Nephron progenitor cell (in vitro differentiated cells): ENCODE measurements at regions not wholly inside any gene's neighbourhood (a gene's known extent, or its start where the extent isn't known, plus 50 kb on each side); places are given as distances from the start of the nearest gene placed in this dataset.

Source experiments
- DNase-seq: peaks from one replicate; pipeline ENCODE4 v3.0.0; 2021
- H3K27ac Mint-ChIP-seq: 2 replicates; pipeline ENCODE4 v1.8.0; 2021; ENCODE audit warnings: mild to moderate bottlenecking, moderate library complexity, mixed read lengths
- H3K27me3 Mint-ChIP-seq: 2 replicates; pipeline ENCODE4 v1.8.0; 2021; ENCODE audit warnings: mild to moderate bottlenecking, low read depth, mixed read lengths; ENCODE audit not compliant: poor library complexity
- H3K36me3 Mint-ChIP-seq: 2 replicates; pipeline ENCODE4 v1.8.0; 2021; ENCODE audit warnings: low read depth, mixed read lengths
- H3K4me1 Mint-ChIP-seq: 2 replicates; pipeline ENCODE4 v1.8.0; 2021; ENCODE audit warnings: mixed read lengths
- H3K4me3 Mint-ChIP-seq: 2 replicates; pipeline ENCODE4 v1.8.0; 2021; ENCODE audit warnings: mild to moderate bottlenecking, moderate library complexity, mixed read lengths
- H3K9me3 Mint-ChIP-seq: 2 replicates; pipeline ENCODE4 v1.8.0; 2021; ENCODE audit warnings: mild to moderate bottlenecking, moderate library complexity, mixed read lengths
- TF ChIP-seq, protein P1 (sequence below): fragments of 200-600 bp; sonication (generic); IDR thresholded peaks from 2 replicates; pipeline ENCODE4 v1.5.0; 2021; ENCODE audit warnings: antibody characterized with exemption

- no peak for DNase-seq
- H3K36me3 Mint-ChIP-seq = no peaks in the 10 kb centered on the region
- H3K27ac Mint-ChIP-seq = peak overlapping the region; percentile 82
Observed at GRCh38 chr9:134217431-134218210, 53.3 kb upstream of the RNU6ATAC start.

DNA sequence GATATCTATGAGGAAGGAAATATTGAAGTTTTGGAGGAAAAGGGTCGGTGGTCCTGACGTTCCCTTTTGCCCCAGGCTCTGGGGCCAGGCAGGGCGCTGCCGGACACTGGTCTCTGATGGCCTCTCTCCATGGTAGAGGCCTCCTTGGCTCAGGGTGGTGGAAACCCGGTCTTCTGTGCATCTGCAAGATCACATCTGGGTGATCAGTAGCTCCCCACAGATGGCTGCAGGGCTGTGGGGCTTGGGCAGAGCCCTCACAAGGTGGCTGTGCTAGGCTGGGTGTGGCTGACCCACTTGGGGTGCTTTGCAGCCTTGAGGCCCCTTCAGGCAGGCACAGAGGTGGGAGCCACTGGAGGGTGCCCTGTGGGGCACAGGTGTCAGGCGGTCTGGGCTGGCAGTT is 53.9 kb upstream of the RNU6ATAC start:
- peaks cover 13% of the 10 kb centered on the region for H3K27me3 Mint-ChIP-seq
- no peak for DNase-seq
- TF ChIP-seq, protein P1, sequence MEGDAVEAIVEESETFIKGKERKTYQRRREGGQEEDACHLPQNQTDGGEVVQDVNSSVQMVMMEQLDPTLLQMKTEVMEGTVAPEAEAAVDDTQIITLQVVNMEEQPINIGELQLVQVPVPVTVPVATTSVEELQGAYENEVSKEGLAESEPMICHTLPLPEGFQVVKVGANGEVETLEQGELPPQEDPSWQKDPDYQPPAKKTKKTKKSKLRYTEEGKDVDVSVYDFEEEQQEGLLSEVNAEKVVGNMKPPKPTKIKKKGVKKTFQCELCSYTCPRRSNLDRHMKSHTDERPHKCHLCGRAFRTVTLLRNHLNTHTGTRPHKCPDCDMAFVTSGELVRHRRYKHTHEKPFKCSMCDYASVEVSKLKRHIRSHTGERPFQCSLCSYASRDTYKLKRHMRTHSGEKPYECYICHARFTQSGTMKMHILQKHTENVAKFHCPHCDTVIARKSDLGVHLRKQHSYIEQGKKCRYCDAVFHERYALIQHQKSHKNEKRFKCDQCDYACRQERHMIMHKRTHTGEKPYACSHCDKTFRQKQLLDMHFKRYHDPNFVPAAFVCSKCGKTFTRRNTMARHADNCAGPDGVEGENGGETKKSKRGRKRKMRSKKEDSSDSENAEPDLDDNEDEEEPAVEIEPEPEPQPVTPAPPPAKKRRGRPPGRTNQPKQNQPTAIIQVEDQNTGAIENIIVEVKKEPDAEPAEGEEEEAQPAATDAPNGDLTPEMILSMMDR = no peak
- no peak overlapping the region for H3K4me3 Mint-ChIP-seq
- H3K36me3 Mint-ChIP-seq = no peaks in the 10 kb centered on the region
- H3K4me1 Mint-ChIP-seq = peaks cover 75% of the 10 kb centered on the region
- no peaks in the 10 kb centered on the region for H3K9me3 Mint-ChIP-seq
- peak overlapping the region; percentile 82 for H3K27ac Mint-ChIP-seq

More at GRCh38 chr9:134217431-134218210, 53.3 kb upstream of the RNU6ATAC start:
- Mint-ChIP-seq H3K4me1 (peaks cover 69% of the 10 kb centered on the region), H3K4me3 (no peak overlapping the region), H3K27me3 (peaks cover 7% of the 10 kb centered on the region), H3K9me3 (peaks cover 1% of the 10 kb centered on the region)
- TF ChIP-seq, protein P1 = no peak

DNA sequence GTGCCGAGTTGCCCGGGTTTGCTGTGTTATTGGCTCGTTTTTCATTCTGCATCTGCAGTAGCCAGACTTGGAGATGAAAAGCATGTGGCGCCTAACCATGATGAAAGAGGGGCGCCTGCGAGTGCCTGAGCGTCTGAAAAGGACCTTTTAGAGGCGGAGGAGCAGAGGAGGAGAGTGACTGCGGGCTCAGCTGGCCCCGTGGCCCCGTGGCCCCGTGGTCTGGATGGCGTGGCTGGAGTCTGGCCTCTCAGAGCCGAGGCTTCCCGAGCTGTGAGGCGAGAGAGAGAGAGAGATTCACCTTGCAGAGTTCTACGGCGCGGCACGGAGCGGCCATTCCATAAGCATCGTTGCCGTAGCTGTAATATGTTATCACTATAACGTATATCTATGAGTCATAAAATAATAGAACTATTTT is 55.3 kb upstream of the RNU6ATAC start:
- DNase-seq = no peak
- TF ChIP-seq, protein P1 = no peak
- H3K27me3 Mint-ChIP-seq = peaks cover 12% of the 10 kb centered on the region
- H3K36me3 Mint-ChIP-seq = no peaks in the 10 kb centered on the region
- no peak overlapping the region for H3K4me3 Mint-ChIP-seq
- H3K4me1 Mint-ChIP-seq = peaks cover 75% of the 10 kb centered on the region
- H3K27ac Mint-ChIP-seq = no peak overlapping the region
- H3K9me3 Mint-ChIP-seq = no peaks in the 10 kb centered on the region

DNA sequence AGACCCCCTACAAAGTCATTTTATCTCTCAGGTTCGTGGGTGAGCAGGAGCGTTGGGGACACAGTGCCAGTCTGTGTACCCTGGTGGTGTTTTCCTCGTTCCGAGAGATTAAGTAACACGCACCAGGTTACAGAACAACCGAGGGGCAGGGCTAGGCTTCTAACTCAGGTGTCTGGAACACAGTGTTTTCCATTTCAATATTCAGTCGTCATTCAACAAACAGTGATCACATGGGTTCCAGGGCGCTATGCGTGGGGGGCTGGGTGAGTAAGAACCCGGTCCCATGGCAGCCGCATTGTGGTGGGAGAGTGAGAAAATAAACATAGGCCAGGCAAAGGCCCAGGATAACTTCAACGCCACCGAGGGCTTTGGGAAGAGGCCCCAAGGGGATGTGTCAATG is 55.9 kb upstream of the RNU6ATAC start:
- H3K4me3 Mint-ChIP-seq = no peak overlapping the region
- no peak for DNase-seq
- H3K27ac Mint-ChIP-seq = no peak overlapping the region
- H3K27me3 Mint-ChIP-seq = peaks cover 12% of the 10 kb centered on the region
- H3K9me3 Mint-ChIP-seq = no peaks in the 10 kb centered on the region
- H3K4me1 Mint-ChIP-seq = peaks cover 72% of the 10 kb centered on the region
- no peaks in the 10 kb centered on the region for H3K36me3 Mint-ChIP-seq
- TF ChIP-seq, protein P1 = no peak

DNA sequence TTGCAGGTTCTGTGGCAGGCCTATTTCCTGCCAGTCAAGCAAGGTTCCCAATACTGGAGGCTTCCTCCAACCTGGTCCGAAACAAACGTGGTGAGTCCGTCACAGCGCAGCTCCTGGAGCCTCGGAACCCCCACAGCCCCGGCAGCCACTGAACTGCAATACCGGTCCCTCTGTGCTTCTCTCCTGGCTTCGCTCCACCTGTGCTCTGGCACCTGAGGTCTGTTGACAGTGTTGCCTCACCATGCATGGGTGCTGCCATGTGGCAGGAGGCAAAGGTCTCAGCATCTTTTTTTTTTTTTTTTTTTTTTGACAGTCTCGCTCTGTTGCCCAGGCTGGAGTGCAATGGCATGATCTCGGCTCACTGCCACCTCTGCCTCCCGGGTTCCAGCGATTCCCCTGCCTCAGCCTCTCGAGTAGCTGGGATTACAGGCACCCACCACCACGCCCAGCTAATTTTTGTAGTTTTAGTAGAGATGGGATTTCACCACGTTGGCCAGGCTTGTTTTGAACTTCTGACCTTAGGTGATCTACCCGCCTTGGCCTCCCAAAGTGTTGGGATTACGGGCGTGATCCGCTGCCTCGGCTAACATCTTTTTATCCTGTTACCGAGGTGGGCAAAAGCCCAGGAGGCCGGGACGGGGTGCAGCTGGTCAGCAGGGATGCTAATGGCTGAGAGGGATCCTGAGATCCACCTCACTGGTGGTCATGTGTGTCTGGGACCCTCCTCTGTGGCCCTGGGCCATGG is 57.1 kb upstream of the RNU6ATAC start:
- TF ChIP-seq, protein P1 = no peak
- no peaks in the 10 kb centered on the region for H3K9me3 Mint-ChIP-seq
- H3K4me1 Mint-ChIP-seq = peaks cover 72% of the 10 kb centered on the region
- H3K27me3 Mint-ChIP-seq = peaks cover 12% of the 10 kb centered on the region
- H3K36me3 Mint-ChIP-seq = no peaks in the 10 kb centered on the region
- H3K4me3 Mint-ChIP-seq = no peak overlapping the region
- no peak for DNase-seq
- H3K27ac Mint-ChIP-seq = no peak overlapping the region
